GM06990 (cell line): ENCODE measurements at regions not wholly inside any gene's neighbourhood (a gene's known extent, or its start where the extent isn't known, plus 50 kb on each side); places are given as distances from the start of the nearest gene placed in this dataset.
"Not testable (repeated sequence)": the region's sequence is repeated elsewhere in the genome, so short reads cannot be mapped to it uniquely, and the experiment has no call there.

ENCODE experiments used
- DNase-seq: peaks from one replicate; pipeline ENCODE4 v3.0.0-alpha.2; 2011; ENCODE audit not compliant: insufficient read length; ENCODE audit errors: extremely low read depth
- H3K27me3 ChIP-seq: replicated peaks from 2 replicates; pipeline ENCODE4 v1.6.0; 2011; ENCODE audit warnings: low read length; ENCODE audit not compliant: control insufficient read depth, insufficient read depth
- H3K36me3 ChIP-seq: 2 replicates; pipeline ENCODE4 v1.5.1; 2011; ENCODE audit warnings: low read length; ENCODE audit not compliant: control insufficient read depth, insufficient read depth
- H3K4me3 ChIP-seq: replicated peaks from 2 replicates; pipeline ENCODE4 v1.5.1; 2011; ENCODE audit warnings: low read depth, mild to moderate bottlenecking, control low read depth, low read length
- CTCF ChIP-seq: IDR thresholded peaks from 2 replicates; pipeline ENCODE4 v1.5.1; 2011; ENCODE audit warnings: low read length, control low read depth, mild to moderate bottlenecking, inconsistent platforms; ENCODE audit not compliant: insufficient read depth, poor library complexity, severe bottlenecking

- not testable (repeated sequence) for H3K4me3 ChIP-seq
These were observed 161.5 kb upstream of the PRSS12 start for GRCh38 chr4:118514332-118514731.

GRCh38 chr4:118516107-118516506 is 163.3 kb upstream of the PRSS12 start:
- H3K36me3 ChIP-seq, H3K4me3 ChIP-seq, H3K27me3 ChIP-seq, DNase-seq: not testable (repeated sequence)

More at GRCh38 chr4:118514332-118514731, 161.5 kb upstream of the PRSS12 start:
- not testable (repeated sequence) for H3K36me3 ChIP-seq, DNase-seq, H3K27me3 ChIP-seq

GRCh38 chr4:118530107-118530506 is 155.1 kb upstream of the METTL14 start:
- not testable (repeated sequence) for DNase-seq, H3K4me3 ChIP-seq

GRCh38 chr4:118531947-118532346 is 153.2 kb upstream of the METTL14 start:
- not testable (repeated sequence) for H3K4me3 ChIP-seq, DNase-seq, H3K36me3 ChIP-seq, H3K27me3 ChIP-seq

More at GRCh38 chr4:118530107-118530506, 155.1 kb upstream of the METTL14 start:
- H3K36me3 ChIP-seq, H3K27me3 ChIP-seq: not testable (repeated sequence)

- H3K36me3 ChIP-seq, H3K4me3 ChIP-seq, DNase-seq, H3K27me3 ChIP-seq: not testable (repeated sequence)
These were observed 149.4 kb upstream of the METTL14 start for GRCh38 chr4:118535788-118536187.

- H3K4me3 ChIP-seq, H3K36me3 ChIP-seq, H3K27me3 ChIP-seq, DNase-seq: not testable (repeated sequence)
- TF ChIP-seq CTCF, result peak; percentile 20
These were observed 145.6 kb upstream of the METTL14 start for GRCh38 chr4:118539412-118540077.

GRCh38 chr4:118556576-118556975 is 128.6 kb upstream of the METTL14 start:
- H3K36me3 ChIP-seq, H3K27me3 ChIP-seq, DNase-seq, H3K4me3 ChIP-seq: not testable (repeated sequence)

- no peaks in the 10 kb centered on the region for H3K36me3 ChIP-seq
- H3K4me3 ChIP-seq, result no peak overlapping the region
- no peaks in the 10 kb centered on the region for H3K27me3 ChIP-seq
- DNase-seq, result no peak
- TF ChIP-seq CTCF, result no peak
These were observed 127.8 kb upstream of the METTL14 start for GRCh38 chr4:118557298-118557851.

GRCh38 chr4:118558188-118558587 is 127.0 kb upstream of the METTL14 start:
- not testable (repeated sequence) for H3K36me3 ChIP-seq, H3K4me3 ChIP-seq, DNase-seq, H3K27me3 ChIP-seq

- not testable (repeated sequence) for H3K36me3 ChIP-seq, H3K27me3 ChIP-seq, H3K4me3 ChIP-seq, DNase-seq
These were observed 123.6 kb upstream of the METTL14 start for GRCh38 chr4:118561559-118561958.

GRCh38 chr4:118566003-118566513 is 119.1 kb upstream of the METTL14 start:
- not testable (repeated sequence) for DNase-seq, H3K4me3 ChIP-seq, H3K36me3 ChIP-seq, H3K27me3 ChIP-seq

- DNase-seq, H3K36me3 ChIP-seq, H3K27me3 ChIP-seq, H3K4me3 ChIP-seq: not testable (repeated sequence)
These were observed 112.2 kb upstream of the METTL14 start for GRCh38 chr4:118572991-118573390.
